Occipital lobe (tissue), 1 donor: ENCODE measurements at regions not wholly inside any gene's neighbourhood (a gene's known extent, or its start where the extent isn't known, plus 50 kb on each side); places are given as distances from the start of the nearest gene placed in this dataset.
"Not testable (repeated sequence)": the region's sequence is repeated elsewhere in the genome, so short reads cannot be mapped to it uniquely, and the experiment has no call there.

Source experiments
- DNase-seq: peaks from one replicate; lab custom pipeline; 2025; lab: John Stamatoyannopoulos, UW

GRCh38 chr4:171532968-171533367 is 280.2 kb upstream of the GALNTL6 start:
- DNase-seq = no peak

DNA sequence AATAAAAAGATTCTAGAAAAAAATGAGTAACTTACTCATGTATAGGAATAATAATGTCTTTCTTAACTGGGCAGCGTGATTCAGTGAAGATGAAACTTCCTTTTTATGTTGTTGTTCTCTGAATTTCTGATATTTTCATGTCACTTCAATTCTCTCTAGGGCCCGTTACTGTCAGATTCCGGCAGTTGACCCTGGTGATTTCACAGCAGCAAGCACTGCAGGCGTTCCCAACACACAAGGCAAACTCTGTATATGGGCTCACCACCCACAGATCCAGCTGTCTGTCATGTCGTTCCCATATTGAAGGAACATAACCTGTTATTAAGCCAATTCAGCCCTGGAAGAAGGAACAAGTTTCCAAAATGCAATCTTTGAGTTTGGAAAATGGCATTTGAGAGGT is 288.3 kb upstream of the GALNTL6 start:
- no peak for DNase-seq

DNA sequence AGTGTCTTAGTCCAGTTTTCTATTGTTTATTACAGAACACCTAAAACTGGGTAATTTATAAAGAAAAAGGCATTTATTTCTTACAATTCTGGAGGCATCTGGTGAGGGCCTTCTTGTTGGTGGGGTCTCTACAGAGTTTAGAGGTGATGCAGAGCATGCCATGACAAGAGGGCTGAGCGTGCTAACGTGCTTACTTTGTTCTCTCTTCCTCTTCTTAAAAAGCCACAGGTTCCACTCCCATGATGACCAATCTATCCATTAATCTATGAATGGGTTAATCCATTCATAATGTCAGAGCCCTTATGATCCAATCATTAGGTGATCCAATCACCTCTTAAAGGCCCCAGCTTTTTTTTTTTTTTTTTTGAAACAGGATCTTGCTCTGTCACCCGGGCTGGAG is 291.5 kb upstream of the GALNTL6 start:
- DNase-seq = no peak

DNA sequence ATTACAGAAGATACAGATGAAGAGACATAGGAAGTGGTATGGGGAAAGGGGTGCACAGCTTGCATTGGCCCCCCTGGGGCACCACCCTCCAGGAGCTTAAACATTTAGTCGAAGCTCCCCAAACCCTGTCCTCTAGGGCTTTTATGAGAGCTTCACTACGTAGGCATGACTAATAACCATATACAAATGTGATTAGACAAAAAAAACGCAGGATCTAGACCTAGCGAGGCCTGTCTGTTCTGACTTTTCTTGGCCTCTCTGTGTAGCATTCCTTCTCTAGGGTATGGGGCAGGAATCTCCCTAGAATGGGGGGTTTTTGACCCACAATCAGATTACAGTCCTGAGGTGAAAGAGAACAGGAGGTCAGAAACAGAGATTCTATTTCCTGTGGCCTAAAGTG is 293.7 kb upstream of the GALNTL6 start:
- DNase-seq = no peak

DNA sequence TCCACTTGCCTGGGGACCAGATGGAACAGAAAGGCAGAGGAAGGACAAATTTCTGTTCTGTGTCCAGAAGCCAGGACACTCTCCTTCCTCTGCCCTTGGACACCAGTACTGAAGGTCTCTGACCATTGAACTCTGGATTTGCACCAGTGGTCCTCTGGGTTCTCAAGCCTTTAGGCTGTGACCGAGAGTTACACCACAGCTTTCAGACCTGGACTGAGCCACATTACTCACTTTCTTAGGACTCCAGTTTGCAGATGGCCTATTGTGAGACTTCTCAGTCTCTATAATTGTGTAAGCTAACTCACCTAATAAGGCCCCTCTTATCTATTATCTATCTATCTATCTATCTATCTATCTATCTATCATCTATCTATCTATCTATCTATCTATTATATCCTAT is 295.3 kb upstream of the GALNTL6 start:
- no peak for DNase-seq

DNA sequence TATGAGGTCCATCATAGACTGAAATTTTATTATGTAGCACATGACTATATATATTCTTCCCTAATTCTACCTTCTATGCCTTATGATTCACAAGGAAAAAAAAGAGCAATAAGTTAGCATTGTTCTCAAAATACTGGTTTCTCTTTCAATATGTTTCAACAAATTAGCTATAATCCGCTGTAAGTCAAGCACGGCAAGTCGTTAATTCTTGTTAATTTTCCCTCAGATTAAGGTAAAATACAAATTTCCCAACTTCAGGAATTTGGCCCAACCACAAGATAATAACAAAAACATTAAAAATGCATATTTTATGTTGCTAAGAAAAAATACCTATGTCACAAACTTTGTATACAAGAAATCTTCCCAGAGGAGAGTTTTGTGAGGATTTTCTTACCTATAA is 296.5 kb upstream of the GALNTL6 start:
- DNase-seq = no peak

DNA sequence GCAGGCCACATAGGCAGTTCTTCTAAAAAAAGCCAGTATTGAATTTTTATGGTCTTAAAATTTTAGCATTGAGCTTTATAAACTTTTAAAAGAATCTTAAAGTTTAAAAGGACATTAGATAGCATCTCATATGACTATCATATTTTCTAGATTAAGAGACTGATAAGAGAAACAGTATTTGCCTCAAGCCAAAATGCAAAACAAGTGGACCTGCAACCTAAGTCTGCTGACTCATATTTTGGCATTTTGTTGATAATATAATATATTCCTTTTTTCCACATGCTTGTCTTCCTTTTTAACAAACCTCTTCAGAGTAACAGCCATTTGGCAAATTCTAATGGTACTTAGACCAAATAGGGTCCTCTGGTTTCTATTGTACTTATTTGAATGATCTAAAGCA is 328.5 kb upstream of the GALNTL6 start:
- DNase-seq = no peak

DNA sequence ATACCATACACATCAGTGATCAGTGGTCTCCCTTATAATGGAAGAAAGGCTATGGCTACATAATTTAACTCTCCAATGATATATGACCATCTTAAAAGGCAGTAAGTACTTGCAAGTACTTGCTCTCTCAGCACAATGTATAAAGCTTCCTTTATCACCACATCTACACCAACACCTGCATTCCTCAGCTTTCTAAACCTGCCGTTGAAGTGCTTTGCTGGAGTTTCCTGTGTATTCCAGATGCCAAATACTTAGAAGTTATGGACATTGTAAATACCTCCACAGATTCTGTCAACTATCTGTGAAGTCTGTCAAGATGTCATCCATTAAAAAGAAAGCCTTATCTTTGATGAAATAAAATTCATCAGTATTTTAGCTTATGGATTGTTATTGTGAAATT is 335.0 kb upstream of the GALNTL6 start:
- DNase-seq = no peak

DNA sequence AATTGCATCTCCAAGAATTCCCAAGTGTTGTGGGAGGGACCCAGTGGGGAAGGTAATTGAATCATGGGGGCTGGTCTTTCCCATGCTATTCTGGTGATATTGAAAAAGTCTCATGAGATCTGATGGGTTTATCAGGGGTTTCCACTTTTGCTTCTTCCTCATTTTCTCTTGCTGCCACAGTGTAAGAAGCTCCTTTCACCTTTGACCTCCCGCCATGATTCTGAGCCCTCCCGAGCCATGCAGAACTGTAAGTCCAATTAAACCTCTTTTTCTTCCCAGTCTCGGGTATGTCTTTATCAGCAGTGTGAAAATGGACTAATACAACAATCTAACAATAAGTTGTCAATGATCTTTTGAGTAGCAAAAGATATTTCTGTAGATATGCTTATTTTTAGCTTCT is 338.1 kb upstream of the GALNTL6 start:
- not testable (repeated sequence) for DNase-seq

GRCh38 chr4:171473155-171473554 is 340.0 kb upstream of the GALNTL6 start:
- no peak for DNase-seq

GRCh38 chr4:171472230-171472629 is 341.0 kb upstream of the GALNTL6 start:
- DNase-seq = no peak

- no peak for DNase-seq
Measured at GRCh38 chr4:171464499-171464898, 348.7 kb upstream of the GALNTL6 start.

DNA sequence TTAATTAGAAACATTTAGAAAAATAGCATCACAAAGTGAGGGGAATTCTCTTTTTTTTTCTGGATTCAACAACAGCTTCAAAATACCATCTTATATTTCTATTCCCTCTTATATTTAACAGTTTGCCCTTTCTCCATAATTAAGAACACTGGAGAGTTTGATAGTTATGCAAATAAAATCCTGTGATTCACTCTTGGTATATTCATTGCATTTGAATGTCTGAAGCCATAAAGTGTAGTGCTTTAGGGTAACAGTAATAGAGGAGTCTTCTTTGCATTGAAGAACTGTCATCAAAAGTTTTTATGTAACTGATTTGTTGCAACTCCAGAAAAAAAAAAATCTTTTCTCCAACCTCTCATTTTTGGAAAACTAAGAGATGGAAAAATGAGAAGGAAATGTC is 352.0 kb upstream of the GALNTL6 start:
- no peak for DNase-seq

GRCh38 chr4:171448919-171449481 is 364.2 kb upstream of the GALNTL6 start:
- DNase-seq = no peak

- no peak for DNase-seq
Measured at GRCh38 chr4:171448358-171448757, 364.8 kb upstream of the GALNTL6 start.

GRCh38 chr4:171441300-171441941 is 371.8 kb upstream of the GALNTL6 start:
- no peak for DNase-seq

GRCh38 chr4:171433674-171434073 is 379.5 kb upstream of the GALNTL6 start:
- DNase-seq = no peak

DNA sequence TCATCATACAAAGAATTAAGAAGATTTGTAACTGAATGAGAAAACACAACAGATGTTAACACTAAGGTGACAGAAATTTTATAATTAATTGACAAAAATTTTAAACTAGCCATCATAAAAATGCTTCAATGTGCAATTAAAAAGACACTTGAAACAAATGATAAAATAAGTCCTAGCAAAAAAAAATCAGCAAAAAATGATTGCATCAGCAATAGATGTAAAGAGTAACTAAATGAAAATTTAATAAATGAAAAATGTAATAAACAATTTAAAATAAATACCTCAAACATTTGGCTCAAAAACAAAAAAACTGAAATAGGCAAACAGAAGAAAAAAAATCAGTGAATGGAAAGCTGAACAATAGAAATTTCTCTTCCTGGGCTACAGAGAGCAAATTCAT is 380.7 kb upstream of the GALNTL6 start:
- DNase-seq = no peak

- DNase-seq = no peak
Measured at GRCh38 chr4:171430495-171430894, 382.7 kb upstream of the GALNTL6 start.

DNA sequence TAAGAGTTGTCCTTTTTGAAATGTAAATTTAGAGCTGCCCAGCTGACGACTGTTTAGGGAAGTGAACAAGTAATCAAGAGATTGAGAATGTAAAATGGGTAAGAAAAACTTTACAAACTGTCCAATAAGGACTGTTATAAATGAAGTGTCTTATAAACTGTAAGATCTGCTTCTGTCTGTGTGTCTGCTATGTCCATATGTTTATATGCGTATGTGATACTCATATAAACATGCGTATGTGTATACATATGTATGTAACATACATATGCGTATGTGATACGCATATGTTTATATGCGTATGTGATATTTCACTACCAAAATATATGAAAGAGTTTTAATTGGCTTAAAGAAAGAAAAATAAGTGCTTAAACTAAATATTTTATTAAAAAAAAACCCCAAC is 416.0 kb upstream of the GALNTL6 start:
- no peak for DNase-seq

DNA sequence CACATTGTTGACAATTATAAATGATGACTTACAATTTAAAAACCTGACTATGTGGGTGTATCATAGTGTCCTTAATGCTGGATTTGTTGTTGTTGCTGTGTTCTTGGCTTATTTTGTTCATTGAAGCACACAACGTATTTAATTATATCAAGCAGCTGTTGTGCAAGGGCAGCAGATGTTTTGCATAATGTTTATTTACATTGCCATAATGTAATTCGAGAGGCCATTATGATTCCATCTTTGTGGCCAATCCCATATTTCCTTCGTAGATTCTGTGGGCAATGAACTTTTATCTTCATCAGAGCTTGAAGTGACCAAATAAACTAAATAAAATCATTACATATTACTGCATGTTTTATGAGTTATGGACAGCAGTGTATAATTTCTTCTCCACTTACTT is 422.6 kb upstream of the GALNTL6 start:
- no peak for DNase-seq

DNA sequence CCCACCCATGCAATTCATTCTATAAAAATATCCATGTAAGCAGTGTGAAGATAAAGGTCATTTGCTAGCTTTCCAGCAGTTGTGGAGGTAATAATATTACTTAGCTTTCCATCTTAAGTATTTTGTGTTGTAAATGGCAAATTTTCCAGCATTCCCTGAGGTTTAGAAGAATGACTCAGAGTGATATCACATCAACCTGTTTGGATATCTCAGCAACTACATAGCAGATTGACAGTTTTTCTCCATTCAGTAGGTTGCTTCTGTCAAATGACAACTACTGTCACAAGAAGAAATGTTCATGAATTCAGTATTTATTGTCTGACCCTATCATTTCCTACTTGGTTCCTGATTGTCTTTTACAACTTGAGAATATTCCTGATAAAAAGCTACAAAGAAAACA is 434.9 kb upstream of the GALNTL6 start:
- no peak for DNase-seq

GRCh38 chr4:171376724-171377123 is 436.5 kb upstream of the GALNTL6 start:
- DNase-seq = no peak

- no peak for DNase-seq
Measured at GRCh38 chr4:171353535-171353934, 459.7 kb upstream of the GALNTL6 start.
